ENCODE measurements at regions not wholly inside any gene's neighbourhood (a gene's known extent, or its start where the extent isn't known, plus 50 kb on each side); places are given as distances from the start of the nearest gene placed in this dataset.

DNA sequence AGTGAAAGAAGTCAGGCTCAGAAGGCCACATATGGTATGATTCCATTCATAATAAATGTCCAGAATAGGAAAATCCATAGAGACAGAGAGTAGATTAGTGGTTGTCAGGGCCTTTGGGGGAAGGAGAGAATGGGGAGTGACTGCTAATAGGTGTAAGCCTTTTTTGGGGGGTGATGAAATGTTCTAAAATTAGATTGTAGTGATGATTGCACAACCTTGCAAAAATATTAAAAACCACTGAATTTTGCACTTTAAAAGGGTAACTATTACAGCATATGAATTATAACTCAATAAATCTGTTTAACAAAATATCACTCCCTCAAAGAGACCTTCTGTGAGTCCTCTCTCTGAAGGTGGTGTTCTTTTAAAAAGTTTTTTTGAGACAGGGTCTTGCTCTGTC is 72.3 kb upstream of the GRK3 start:
- TF ChIP-seq, protein P1, sequence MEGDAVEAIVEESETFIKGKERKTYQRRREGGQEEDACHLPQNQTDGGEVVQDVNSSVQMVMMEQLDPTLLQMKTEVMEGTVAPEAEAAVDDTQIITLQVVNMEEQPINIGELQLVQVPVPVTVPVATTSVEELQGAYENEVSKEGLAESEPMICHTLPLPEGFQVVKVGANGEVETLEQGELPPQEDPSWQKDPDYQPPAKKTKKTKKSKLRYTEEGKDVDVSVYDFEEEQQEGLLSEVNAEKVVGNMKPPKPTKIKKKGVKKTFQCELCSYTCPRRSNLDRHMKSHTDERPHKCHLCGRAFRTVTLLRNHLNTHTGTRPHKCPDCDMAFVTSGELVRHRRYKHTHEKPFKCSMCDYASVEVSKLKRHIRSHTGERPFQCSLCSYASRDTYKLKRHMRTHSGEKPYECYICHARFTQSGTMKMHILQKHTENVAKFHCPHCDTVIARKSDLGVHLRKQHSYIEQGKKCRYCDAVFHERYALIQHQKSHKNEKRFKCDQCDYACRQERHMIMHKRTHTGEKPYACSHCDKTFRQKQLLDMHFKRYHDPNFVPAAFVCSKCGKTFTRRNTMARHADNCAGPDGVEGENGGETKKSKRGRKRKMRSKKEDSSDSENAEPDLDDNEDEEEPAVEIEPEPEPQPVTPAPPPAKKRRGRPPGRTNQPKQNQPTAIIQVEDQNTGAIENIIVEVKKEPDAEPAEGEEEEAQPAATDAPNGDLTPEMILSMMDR (IDR thresholded peaks at IDR 0.05; ENCODE audit: extremely low read depth in 1 of 2, insufficient read depth in 1 of 2, low read depth in 1 of 2, low read length in 2 of 2): no peak
- TF ChIP-seq, protein P2, sequence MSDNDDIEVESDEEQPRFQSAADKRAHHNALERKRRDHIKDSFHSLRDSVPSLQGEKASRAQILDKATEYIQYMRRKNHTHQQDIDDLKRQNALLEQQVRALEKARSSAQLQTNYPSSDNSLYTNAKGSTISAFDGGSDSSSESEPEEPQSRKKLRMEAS (IDR thresholded peaks at IDR 0.05; ENCODE audit: insufficient read depth, insufficient read length): no peak
